Osteocyte (in vitro differentiated cells): ENCODE measurements at regions not wholly inside any gene's neighbourhood (a gene's known extent, or its start where the extent isn't known, plus 50 kb on each side); places are given as distances from the start of the nearest gene placed in this dataset.

Experiments used
- DNase-seq: peaks from one replicate; pipeline ENCODE4 v3.0.0; 2021; ENCODE audit warnings: mixed read lengths; ENCODE audit not compliant: unreplicated experiment; ENCODE audit errors: extremely low spot score
- H3K27ac Mint-ChIP-seq: one replicate; pipeline ENCODE4 v1.8.0; 2021; ENCODE audit warnings: mild to moderate bottlenecking, mixed read lengths; ENCODE audit not compliant: unreplicated experiment
- H3K27me3 Mint-ChIP-seq: one replicate; pipeline ENCODE4 v1.8.0; 2021; ENCODE audit warnings: mixed read lengths; ENCODE audit not compliant: unreplicated experiment
- H3K36me3 Mint-ChIP-seq: one replicate; pipeline ENCODE4 v1.8.0; 2021; ENCODE audit warnings: mixed read lengths; ENCODE audit not compliant: unreplicated experiment
- H3K4me1 Mint-ChIP-seq: one replicate; pipeline ENCODE4 v1.8.0; 2021; ENCODE audit warnings: mixed read lengths; ENCODE audit not compliant: unreplicated experiment
- H3K4me3 Mint-ChIP-seq: one replicate; pipeline ENCODE4 v1.8.0; 2021; ENCODE audit warnings: mild to moderate bottlenecking, moderate library complexity, mixed read lengths; ENCODE audit not compliant: unreplicated experiment
- H3K9me3 Mint-ChIP-seq: one replicate; pipeline ENCODE4 v1.8.0; 2021; ENCODE audit warnings: mixed read lengths; ENCODE audit not compliant: unreplicated experiment
- CTCF ChIP-seq: fragments of 200-600 bp; sonication (generic); IDR thresholded peaks from 2 replicates; pipeline ENCODE4 v1.5.0; 2021; ENCODE audit warnings: antibody characterized with exemption, mild to moderate bottlenecking, moderate library complexity

GRCh38 chr3:43905157-43905556, 214.4 kb downstream of the ABHD5 start:
- peaks cover 4% of the 10 kb centered on the region for H3K27me3 Mint-ChIP-seq
- no peaks in the 10 kb centered on the region for H3K36me3 Mint-ChIP-seq
- DNase-seq: no peak
- H3K4me1 Mint-ChIP-seq: peaks cover 1% of the 10 kb centered on the region
- H3K4me3 Mint-ChIP-seq: no peak overlapping the region
- no peak overlapping the region for H3K27ac Mint-ChIP-seq
- H3K9me3 Mint-ChIP-seq: no peaks in the 10 kb centered on the region
- TF ChIP-seq CTCF: no peak

GRCh38 chr3:43906849-43907507, 216.2 kb downstream of the ABHD5 start:
- no peaks in the 10 kb centered on the region for H3K36me3 Mint-ChIP-seq
- H3K27ac Mint-ChIP-seq: no peak overlapping the region
- H3K4me1 Mint-ChIP-seq: peaks cover 1% of the 10 kb centered on the region
- no peak for DNase-seq
- no peak overlapping the region for H3K4me3 Mint-ChIP-seq
- no peak for TF ChIP-seq CTCF
- no peaks in the 10 kb centered on the region for H3K9me3 Mint-ChIP-seq
- peaks cover 4% of the 10 kb centered on the region for H3K27me3 Mint-ChIP-seq

- Mint-ChIP-seq H3K4me1 (no peaks in the 10 kb centered on the region), H3K27ac (no peak overlapping the region), H3K4me3 (no peak overlapping the region), H3K9me3 (no peaks in the 10 kb centered on the region), H3K36me3 (no peaks in the 10 kb centered on the region), H3K27me3 (peaks cover 4% of the 10 kb centered on the region)
- DNase-seq: no peak
- no peak for TF ChIP-seq CTCF
These were observed 216.7 kb downstream of the ABHD5 start for GRCh38 chr3:43907508-43907858.

- no peak for DNase-seq
- no peaks in the 10 kb centered on the region for H3K36me3 Mint-ChIP-seq
- no peaks in the 10 kb centered on the region for H3K9me3 Mint-ChIP-seq
- TF ChIP-seq CTCF: no peak
- no peak overlapping the region for H3K4me3 Mint-ChIP-seq
- H3K27ac Mint-ChIP-seq: no peak overlapping the region
- no peaks in the 10 kb centered on the region for H3K4me1 Mint-ChIP-seq
- peaks cover 11% of the 10 kb centered on the region for H3K27me3 Mint-ChIP-seq
These were observed 217.7 kb downstream of the ABHD5 start for GRCh38 chr3:43908456-43908855.

- no peak for DNase-seq
- H3K4me3 Mint-ChIP-seq: no peak overlapping the region
- no peaks in the 10 kb centered on the region for H3K9me3 Mint-ChIP-seq
- peaks cover 11% of the 10 kb centered on the region for H3K27me3 Mint-ChIP-seq
- H3K4me1 Mint-ChIP-seq: no peaks in the 10 kb centered on the region
- no peak overlapping the region for H3K27ac Mint-ChIP-seq
- TF ChIP-seq CTCF: no peak
- H3K36me3 Mint-ChIP-seq: no peaks in the 10 kb centered on the region
These were observed 218.4 kb downstream of the ABHD5 start for GRCh38 chr3:43909149-43909548.
